WTC11 (cell line): ENCODE measurements at regions not wholly inside any gene's neighbourhood (a gene's known extent, or its start where the extent isn't known, plus 50 kb on each side); places are given as distances from the start of the nearest gene placed in this dataset.

ENCODE experiments used
- ATAC-seq: fragments of 200-7000 bp; cut with Tn5 transposase; 2 replicates; pipeline ENCODE4 v1.10.0; 2021; ENCODE audit warnings: mild to moderate bottlenecking, moderate library complexity
- CTCF ChIA-PET: fragments of 300-600 bp; sonication (Branson Sonifier 250); formaldehyde crosslinking; loops from one replicate; lab custom pipeline; 2021; ENCODE audit warnings: antibody characterized with exemption; lab: Charles Lee
- POLR2A ChIA-PET: fragments of 350-600 bp; sonication (Branson Sonifier 250); formaldehyde crosslinking; loops from one replicate; lab custom pipeline; 2021; ENCODE audit warnings: antibody characterized with exemption; lab: Charles Lee
- DNase-seq: peaks from one replicate; pipeline ENCODE4 v3.0.0; 2021; ENCODE audit warnings: low spot score
- H3K27ac Mint-ChIP-seq: 2 replicates; pipeline ENCODE4 v1.8.0; 2021; ENCODE audit warnings: mixed read lengths
- H3K27me3 Mint-ChIP-seq: 2 replicates; pipeline ENCODE4 v1.8.0; 2021; ENCODE audit warnings: low read depth, mild to moderate bottlenecking, moderate library complexity, mixed read lengths
- H3K36me3 Mint-ChIP-seq: 2 replicates; pipeline ENCODE4 v1.8.0; 2021; ENCODE audit warnings: mixed read lengths
- H3K4me1 Mint-ChIP-seq: 2 replicates; pipeline ENCODE4 v1.8.0; 2022; ENCODE audit warnings: mixed read lengths
- H3K4me3 Mint-ChIP-seq: 2 replicates; pipeline ENCODE4 v1.8.0; 2021; ENCODE audit warnings: mild to moderate bottlenecking, moderate library complexity, mixed read lengths
- H3K9me3 Mint-ChIP-seq: 2 replicates; pipeline ENCODE4 v1.8.0; 2021; ENCODE audit warnings: mixed read lengths
- CBFB ChIP-seq: sonication (generic); formaldehyde crosslinking; IDR thresholded peaks from 2 replicates; pipeline ENCODE4 v1.8.1; 2022; ENCODE audit warnings: mild to moderate bottlenecking, low read depth, missing genetic modification reagents
- ETV6 ChIP-seq: sonication (generic); formaldehyde crosslinking; IDR thresholded peaks from 2 replicates; pipeline ENCODE4 v1.8.1; 2022; ENCODE audit warnings: mild to moderate bottlenecking, missing genetic modification reagents
- FOXJ3 ChIP-seq: sonication (generic); formaldehyde crosslinking; IDR thresholded peaks from 2 replicates; pipeline ENCODE4 v1.9.0; 2021; ENCODE audit warnings: missing genetic modification reagents, mild to moderate bottlenecking, borderline replicate concordance
- MXD4 ChIP-seq: fragments of 250-450 bp; sonication (Bioruptor Pico); IDR thresholded peaks from 2 replicates; pipeline ENCODE4 v1.8.0; 2021; ENCODE audit warnings: mild to moderate bottlenecking, moderate library complexity, borderline replicate concordance
- NFE2L1 ChIP-seq: sonication (generic); formaldehyde crosslinking; IDR thresholded peaks from 2 replicates; pipeline ENCODE4 v1.8.1; 2023; ENCODE audit warnings: missing genetic modification reagents
- PRRX2 ChIP-seq: fragments of 250-450 bp; sonication (Bioruptor Pico); IDR thresholded peaks from 2 replicates; pipeline ENCODE4 v1.8.0; 2021; ENCODE audit warnings: mild to moderate bottlenecking
- TCF7 ChIP-seq: sonication (generic); formaldehyde crosslinking; IDR thresholded peaks from 2 replicates; pipeline ENCODE4 v1.8.0; 2022; ENCODE audit warnings: mild to moderate bottlenecking, low read depth, missing genetic modification reagents, moderate library complexity
- TEAD1 ChIP-seq: sonication (generic); formaldehyde crosslinking; IDR thresholded peaks from 2 replicates; pipeline ENCODE4 v1.8.0; 2022; ENCODE audit warnings: mild to moderate bottlenecking, missing genetic modification reagents
- ZBTB21 ChIP-seq: sonication (generic); formaldehyde crosslinking; IDR thresholded peaks from 2 replicates; pipeline ENCODE4 v1.8.1; 2023; ENCODE audit warnings: mild to moderate bottlenecking, missing genetic modification reagents, borderline replicate concordance
- ZNF232 ChIP-seq: sonication (generic); formaldehyde crosslinking; IDR thresholded peaks from 2 replicates; pipeline ENCODE4 v1.8.0; 2022; ENCODE audit warnings: mild to moderate bottlenecking, missing genetic modification reagents
- TF ChIP-seq, protein P1 (sequence below): fragments of 250-450 bp; sonication (Bioruptor Pico); IDR thresholded peaks from 2 replicates; pipeline ENCODE4 v1.8.0; 2021; ENCODE audit warnings: mild to moderate bottlenecking
- TF ChIP-seq, protein P2 (sequence below): fragments of 250-450 bp; sonication (Bioruptor Pico); IDR thresholded peaks from 2 replicates; pipeline ENCODE4 v2.1.2; 2022; ENCODE audit warnings: mild to moderate bottlenecking, moderate library complexity
- TF ChIP-seq, protein P3 (sequence below): sonication (generic); formaldehyde crosslinking; IDR thresholded peaks from 2 replicates; pipeline ENCODE4 v1.8.1; 2022; ENCODE audit warnings: low read depth, missing genetic modification reagents, borderline replicate concordance
- TF ChIP-seq, protein P4 (sequence below): sonication (generic); formaldehyde crosslinking; IDR thresholded peaks from 2 replicates; pipeline ENCODE4 v1.8.1; 2023; ENCODE audit warnings: mild to moderate bottlenecking, moderate library complexity, missing genetic modification reagents
- TF ChIP-seq, protein P5 (sequence below): sonication (generic); formaldehyde crosslinking; IDR thresholded peaks from 2 replicates; pipeline ENCODE4 v1.8.1; 2023; ENCODE audit warnings: mild to moderate bottlenecking, missing genetic modification reagents, moderate library complexity
- TF ChIP-seq, protein P6 (sequence below): sonication (generic); formaldehyde crosslinking; IDR thresholded peaks from 2 replicates; pipeline ENCODE4 v1.8.1; 2022; ENCODE audit warnings: mild to moderate bottlenecking, moderate library complexity, missing genetic modification reagents
- TF ChIP-seq, protein P7 (sequence below): sonication (generic); formaldehyde crosslinking; IDR thresholded peaks from 2 replicates; pipeline ENCODE4 v1.8.0; 2022; ENCODE audit warnings: mild to moderate bottlenecking, missing genetic modification reagents
- TF ChIP-seq, protein P8 (sequence below): sonication (generic); formaldehyde crosslinking; conservative IDR thresholded peaks from 2 replicates; pipeline ENCODE4 v1.8.1; 2023; ENCODE audit warnings: mild to moderate bottlenecking, low read depth, missing genetic modification reagents, moderate library complexity

DNA sequence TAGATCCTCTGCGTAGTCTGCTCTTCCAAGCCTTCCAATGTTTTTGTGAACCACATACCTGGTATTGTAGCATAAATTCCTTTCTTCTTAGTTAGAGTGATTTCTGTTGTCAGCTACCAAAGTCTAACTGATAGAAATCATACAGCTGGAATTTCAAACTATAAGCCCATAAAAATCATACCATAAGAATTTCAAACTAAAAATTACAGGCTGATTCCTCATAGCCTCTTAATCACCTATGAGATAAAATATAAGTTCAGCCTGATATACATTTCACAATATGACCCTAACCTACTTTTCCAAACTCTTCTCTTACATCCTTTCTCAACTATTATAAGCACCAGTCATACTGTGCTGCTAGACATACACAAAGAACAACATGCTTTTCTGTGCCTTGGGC lies 64.8 kb downstream of the PTHLH start:
- H3K27ac Mint-ChIP-seq = no peak overlapping the region
- CTCF ChIA-PET = no interaction called here
- DNase-seq (no peak), ATAC-seq (no peak)
- H3K4me1 Mint-ChIP-seq = peaks cover 37% of the 10 kb centered on the region
- H3K36me3 Mint-ChIP-seq = peaks cover 14% of the 10 kb centered on the region
- H3K27me3 Mint-ChIP-seq = no peaks in the 10 kb centered on the region; the same call in none of the 2 replicates
- peaks cover 33% of the 10 kb centered on the region for H3K9me3 Mint-ChIP-seq
- no peak for TF ChIP-seq ZNF232 (CRISPR knock-in tag)
- TF ChIP-seq, protein P1, sequence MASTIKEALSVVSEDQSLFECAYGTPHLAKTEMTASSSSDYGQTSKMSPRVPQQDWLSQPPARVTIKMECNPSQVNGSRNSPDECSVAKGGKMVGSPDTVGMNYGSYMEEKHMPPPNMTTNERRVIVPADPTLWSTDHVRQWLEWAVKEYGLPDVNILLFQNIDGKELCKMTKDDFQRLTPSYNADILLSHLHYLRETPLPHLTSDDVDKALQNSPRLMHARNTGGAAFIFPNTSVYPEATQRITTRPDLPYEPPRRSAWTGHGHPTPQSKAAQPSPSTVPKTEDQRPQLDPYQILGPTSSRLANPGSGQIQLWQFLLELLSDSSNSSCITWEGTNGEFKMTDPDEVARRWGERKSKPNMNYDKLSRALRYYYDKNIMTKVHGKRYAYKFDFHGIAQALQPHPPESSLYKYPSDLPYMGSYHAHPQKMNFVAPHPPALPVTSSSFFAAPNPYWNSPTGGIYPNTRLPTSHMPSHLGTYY (CRISPR knock-in tag) = no peak
- TF ChIP-seq, protein P2, sequence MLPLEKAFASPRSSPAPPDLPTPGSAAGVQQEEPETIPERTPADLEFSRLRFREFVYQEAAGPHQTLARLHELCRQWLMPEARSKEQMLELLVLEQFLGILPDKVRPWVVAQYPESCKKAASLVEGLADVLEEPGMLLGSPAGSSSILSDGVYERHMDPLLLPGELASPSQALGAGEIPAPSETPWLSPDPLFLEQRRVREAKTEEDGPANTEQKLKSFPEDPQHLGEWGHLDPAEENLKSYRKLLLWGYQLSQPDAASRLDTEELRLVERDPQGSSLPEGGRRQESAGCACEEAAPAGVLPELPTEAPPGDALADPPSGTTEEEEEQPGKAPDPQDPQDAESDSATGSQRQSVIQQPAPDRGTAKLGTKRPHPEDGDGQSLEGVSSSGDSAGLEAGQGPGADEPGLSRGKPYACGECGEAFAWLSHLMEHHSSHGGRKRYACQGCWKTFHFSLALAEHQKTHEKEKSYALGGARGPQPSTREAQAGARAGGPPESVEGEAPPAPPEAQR (CRISPR knock-in tag) = no peak
- TF ChIP-seq TCF7 = no peak
- TF ChIP-seq PRRX2 (CRISPR knock-in tag) = no peak
- no peak for TF ChIP-seq MXD4
- TF ChIP-seq, protein P3, sequence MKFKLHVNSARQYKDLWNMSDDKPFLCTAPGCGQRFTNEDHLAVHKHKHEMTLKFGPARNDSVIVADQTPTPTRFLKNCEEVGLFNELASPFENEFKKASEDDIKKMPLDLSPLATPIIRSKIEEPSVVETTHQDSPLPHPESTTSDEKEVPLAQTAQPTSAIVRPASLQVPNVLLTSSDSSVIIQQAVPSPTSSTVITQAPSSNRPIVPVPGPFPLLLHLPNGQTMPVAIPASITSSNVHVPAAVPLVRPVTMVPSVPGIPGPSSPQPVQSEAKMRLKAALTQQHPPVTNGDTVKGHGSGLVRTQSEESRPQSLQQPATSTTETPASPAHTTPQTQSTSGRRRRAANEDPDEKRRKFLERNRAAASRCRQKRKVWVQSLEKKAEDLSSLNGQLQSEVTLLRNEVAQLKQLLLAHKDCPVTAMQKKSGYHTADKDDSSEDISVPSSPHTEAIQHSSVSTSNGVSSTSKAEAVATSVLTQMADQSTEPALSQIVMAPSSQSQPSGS (CRISPR knock-in tag) = no peak
- TF ChIP-seq NFE2L1 = no peak
- TF ChIP-seq, protein P4, sequence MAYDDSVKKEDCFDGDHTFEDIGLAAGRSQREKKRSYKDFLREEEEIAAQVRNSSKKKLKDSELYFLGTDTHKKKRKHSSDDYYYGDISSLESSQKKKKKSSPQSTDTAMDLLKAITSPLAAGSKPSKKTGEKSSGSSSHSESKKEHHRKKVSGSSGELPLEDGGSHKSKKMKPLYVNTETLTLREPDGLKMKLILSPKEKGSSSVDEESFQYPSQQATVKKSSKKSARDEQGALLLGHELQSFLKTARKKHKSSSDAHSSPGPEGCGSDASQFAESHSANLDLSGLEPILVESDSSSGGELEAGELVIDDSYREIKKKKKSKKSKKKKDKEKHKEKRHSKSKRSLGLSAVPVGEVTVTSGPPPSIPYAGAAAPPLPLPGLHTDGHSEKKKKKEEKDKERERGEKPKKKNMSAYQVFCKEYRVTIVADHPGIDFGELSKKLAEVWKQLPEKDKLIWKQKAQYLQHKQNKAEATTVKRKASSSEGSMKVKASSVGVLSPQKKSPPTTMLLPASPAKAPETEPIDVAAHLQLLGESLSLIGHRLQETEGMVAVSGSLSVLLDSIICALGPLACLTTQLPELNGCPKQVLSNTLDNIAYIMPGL = no peak
- TF ChIP-seq, protein P5, sequence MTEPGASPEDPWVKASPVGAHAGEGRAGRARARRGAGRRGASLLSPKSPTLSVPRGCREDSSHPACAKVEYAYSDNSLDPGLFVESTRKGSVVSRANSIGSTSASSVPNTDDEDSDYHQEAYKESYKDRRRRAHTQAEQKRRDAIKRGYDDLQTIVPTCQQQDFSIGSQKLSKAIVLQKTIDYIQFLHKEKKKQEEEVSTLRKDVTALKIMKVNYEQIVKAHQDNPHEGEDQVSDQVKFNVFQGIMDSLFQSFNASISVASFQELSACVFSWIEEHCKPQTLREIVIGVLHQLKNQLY (CRISPR knock-in tag) = no peak
- no peak overlapping the region for H3K4me3 Mint-ChIP-seq
- POLR2A ChIA-PET = no interaction called here

DNA sequence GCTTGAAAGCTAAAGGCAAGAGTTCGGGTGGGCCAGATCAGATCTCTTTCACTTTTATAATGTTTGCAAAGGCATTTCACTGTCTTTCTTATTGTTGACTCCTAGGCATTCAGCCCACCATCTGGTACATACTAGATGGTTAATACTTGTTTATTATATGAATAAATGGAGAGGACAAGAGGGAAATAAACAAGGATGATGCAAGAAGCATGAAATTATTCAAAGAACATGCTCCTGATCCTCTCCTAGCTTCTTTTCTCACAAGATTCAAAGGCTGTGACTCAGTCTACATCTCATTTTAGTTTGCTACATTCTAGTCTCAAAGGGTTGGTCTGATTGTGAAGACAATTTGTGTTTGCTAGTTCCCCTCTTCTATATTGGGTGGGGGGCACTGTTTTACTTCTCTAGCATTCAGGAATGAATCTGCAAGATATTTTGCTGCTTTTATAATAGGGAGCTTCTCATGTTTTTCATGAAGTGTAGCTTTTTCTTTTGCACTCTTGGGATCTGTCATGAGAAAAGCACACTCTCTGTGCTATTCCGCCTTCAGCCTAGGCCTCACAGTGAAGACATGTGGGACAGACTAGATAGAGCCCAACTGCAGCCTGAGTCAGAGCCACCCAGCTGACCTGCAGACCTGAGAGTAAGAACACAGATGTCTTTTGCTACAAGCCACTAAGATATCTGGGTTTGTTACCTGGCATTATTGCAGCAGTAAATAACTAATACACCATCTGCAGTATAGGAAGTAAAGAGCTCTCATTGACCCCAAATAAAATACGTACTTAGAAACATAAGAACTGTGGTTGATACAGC lies 65.7 kb downstream of the PTHLH start:
- Mint-ChIP-seq H3K4me3 (no peak overlapping the region), H3K4me1 (peaks cover 39% of the 10 kb centered on the region), H3K27me3 (no peaks in the 10 kb centered on the region; the same call in none of the 2 replicates), H3K27ac (no peak overlapping the region), H3K9me3 (peaks cover 33% of the 10 kb centered on the region), H3K36me3 (peaks cover 14% of the 10 kb centered on the region)
- ATAC-seq = no peak
- ChIA-PET POLR2A (interaction anchor here (1.5 kb wide), 1 partner anchor 127 kb away, joined by 3 read pairs; the partner anchor contains the start of genes KLHL42 and MANSC4), CTCF (no interaction called here)
- no peak for DNase-seq
- TF ChIP-seq, protein P6, sequence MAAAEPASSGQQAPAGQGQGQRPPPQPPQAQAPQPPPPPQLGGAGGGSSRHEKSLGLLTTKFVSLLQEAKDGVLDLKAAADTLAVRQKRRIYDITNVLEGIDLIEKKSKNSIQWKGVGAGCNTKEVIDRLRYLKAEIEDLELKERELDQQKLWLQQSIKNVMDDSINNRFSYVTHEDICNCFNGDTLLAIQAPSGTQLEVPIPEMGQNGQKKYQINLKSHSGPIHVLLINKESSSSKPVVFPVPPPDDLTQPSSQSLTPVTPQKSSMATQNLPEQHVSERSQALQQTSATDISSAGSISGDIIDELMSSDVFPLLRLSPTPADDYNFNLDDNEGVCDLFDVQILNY (CRISPR knock-in tag) = no peak
- TF ChIP-seq FOXJ3 (CRISPR knock-in tag) (no peak), CBFB (CRISPR knock-in tag) (no peak), ZBTB21 (CRISPR knock-in tag) (no peak), ETV6 (CRISPR knock-in tag) (no peak), TCF7 (no peak), TEAD1 (no peak)
- TF ChIP-seq, protein P5 (CRISPR knock-in tag) = no peak
- TF ChIP-seq, protein P7, sequence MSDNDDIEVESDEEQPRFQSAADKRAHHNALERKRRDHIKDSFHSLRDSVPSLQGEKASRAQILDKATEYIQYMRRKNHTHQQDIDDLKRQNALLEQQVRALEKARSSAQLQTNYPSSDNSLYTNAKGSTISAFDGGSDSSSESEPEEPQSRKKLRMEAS (CRISPR knock-in tag) = no peak
- TF ChIP-seq, protein P8, sequence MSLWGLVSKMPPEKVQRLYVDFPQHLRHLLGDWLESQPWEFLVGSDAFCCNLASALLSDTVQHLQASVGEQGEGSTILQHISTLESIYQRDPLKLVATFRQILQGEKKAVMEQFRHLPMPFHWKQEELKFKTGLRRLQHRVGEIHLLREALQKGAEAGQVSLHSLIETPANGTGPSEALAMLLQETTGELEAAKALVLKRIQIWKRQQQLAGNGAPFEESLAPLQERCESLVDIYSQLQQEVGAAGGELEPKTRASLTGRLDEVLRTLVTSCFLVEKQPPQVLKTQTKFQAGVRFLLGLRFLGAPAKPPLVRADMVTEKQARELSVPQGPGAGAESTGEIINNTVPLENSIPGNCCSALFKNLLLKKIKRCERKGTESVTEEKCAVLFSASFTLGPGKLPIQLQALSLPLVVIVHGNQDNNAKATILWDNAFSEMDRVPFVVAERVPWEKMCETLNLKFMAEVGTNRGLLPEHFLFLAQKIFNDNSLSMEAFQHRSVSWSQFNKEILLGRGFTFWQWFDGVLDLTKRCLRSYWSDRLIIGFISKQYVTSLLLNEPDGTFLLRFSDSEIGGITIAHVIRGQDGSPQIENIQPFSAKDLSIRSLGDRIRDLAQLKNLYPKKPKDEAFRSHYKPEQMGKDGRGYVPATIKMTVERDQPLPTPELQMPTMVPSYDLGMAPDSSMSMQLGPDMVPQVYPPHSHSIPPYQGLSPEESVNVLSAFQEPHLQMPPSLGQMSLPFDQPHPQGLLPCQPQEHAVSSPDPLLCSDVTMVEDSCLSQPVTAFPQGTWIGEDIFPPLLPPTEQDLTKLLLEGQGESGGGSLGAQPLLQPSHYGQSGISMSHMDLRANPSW (CRISPR knock-in tag) = no peak
